Heart right ventricle (tissue), 16 donors: ENCODE measurements at regions not wholly inside any gene's neighbourhood (a gene's known extent, or its start where the extent isn't known, plus 50 kb on each side); places are given as distances from the start of the nearest gene placed in this dataset.

Experiments used
- ATAC-seq, 8 donors: fragments of 200-7000 bp; cut with Tn5 transposase; one replicate each; pipeline ENCODE4 v1.9.1; 2020; ENCODE audit warnings: mild to moderate bottlenecking in 8 of 8, moderate library complexity in 8 of 8, moderate number of reproducible peaks in 1 of 8
- DNase-seq, 2 donors: peaks; one replicate each; pipeline ENCODE4 v3.0.0-alpha.2; 2020
- H3K27ac ChIP-seq, 10 donors: fragments of 200-600 bp; sonication (generic) in 2 of 10; one replicate each; pipeline versions ENCODE4 v1.5.0 to v1.8.0; 2020 to 2022; ENCODE audit warnings: mild to moderate bottlenecking in 3 of 10
- H3K27me3 ChIP-seq, 7 donors: fragments of 200-600 bp; one replicate each; pipeline ENCODE4 v1.8.0; 2021 to 2022; ENCODE audit warnings: mild to moderate bottlenecking in 2 of 7
- H3K36me3 ChIP-seq, 9 donors: fragments of 200-600 bp; sonication (generic) in 1 of 9; one replicate each; pipeline versions ENCODE4 v1.5.0 to v1.8.0; 2020 to 2022; ENCODE audit warnings: mild to moderate bottlenecking in 2 of 9
- H3K4me1 ChIP-seq, 9 donors: fragments of 200-600 bp; sonication (generic) in 1 of 9; one replicate each; pipeline versions ENCODE4 v1.5.0 to v1.8.0; 2020 to 2022; ENCODE audit warnings: mild to moderate bottlenecking in 4 of 9
- H3K4me3 ChIP-seq, 10 donors: fragments of 200-600 bp; sonication (generic) in 2 of 10; one replicate each; pipeline versions ENCODE4 v1.5.0 to v1.8.0; 2020 to 2022; ENCODE audit warnings: mild to moderate bottlenecking in 7 of 10, moderate library complexity in 2 of 10
- H3K9me3 ChIP-seq, 11 donors: fragments of 200-600 bp in 10 of 11; sonication (generic) in 2 of 11; one replicate each; pipeline versions ENCODE4 v1.5.0 to v1.8.0; 2013 to 2022; ENCODE audit warnings: mild to moderate bottlenecking in 2 of 11, control low read depth in 1 of 11, moderate library complexity in 1 of 11
- WGBS, 2 donors: extraction: QIAGEN DNeasy Blood & Tissue Kit; methylation state at CpG; one replicate each; pipeline ENCODE4 v1.1.7; 2013; ENCODE audit warnings: inconsistent platforms in 1 of 2; 5-methylcytosine and 5-hydroxymethylcytosine counted together
- intact Hi-C, 10 donors: fragments of 100-400 bp; cut with DNase I; formaldehyde crosslinking; loops; one replicate each; pipeline versions ENCODE4 v1.11.1 to v1.14.2; 2022
- TF ChIP-seq, protein P1 (sequence below), 9 donors: fragments of 200-600 bp; sonication (generic) in 2 of 9; IDR thresholded peaks; one replicate each; pipeline versions ENCODE4 v1.5.0 to v1.8.0; 2021 to 2022; ENCODE audit warnings: antibody characterized with exemption in 9 of 9, mild to moderate bottlenecking in 5 of 9, moderate library complexity in 1 of 9
- donor health status: Arrhythmogenic right ventricular cardiomyopathy.
- donor health status: ischemic (EF 13 %, LVEDD 7.1; RV severe dilation, severe dysfunction).
- donor health status: healthy with polysubstance abuse.
- donor health status: DM: no; HTN: yes; CAD: no.
- donor health status: DM: no; HTN: no; CAD: no.
- donor health status: ischemic (EF 25% LVEDD 6.9; RV normal size, moderate dysfunction).
- donor health status: ischemic (EF 25% LVEDD 5.7; RV mildly dilated, moderate dysfunction).
- donor health status: healthy.
- donor health status: DM: yes; HTN: yes; CAD: no.
- donor health status: Ischemic cardiomyopathy.
- donor health status: ischemic (EF 35%, LVEDD 5.7; RV mildly dilated, moderate dysfunction).
- donor health status: nonischemic (EF 11% LVEDD 7.7; RV severe dilation, severe dysfunction).
- donor health status: DM: yes; HTN: yes; CAD: no.
- donor health status: PGD.
- donor health status: ischemic (EF 29% LVEDD 5.4; RV normal size, mild dysfunction).
- donor health status: nonischemic (EF 23%, LVEDD 6.1; RV moderate dilation, normal function).

DNA sequence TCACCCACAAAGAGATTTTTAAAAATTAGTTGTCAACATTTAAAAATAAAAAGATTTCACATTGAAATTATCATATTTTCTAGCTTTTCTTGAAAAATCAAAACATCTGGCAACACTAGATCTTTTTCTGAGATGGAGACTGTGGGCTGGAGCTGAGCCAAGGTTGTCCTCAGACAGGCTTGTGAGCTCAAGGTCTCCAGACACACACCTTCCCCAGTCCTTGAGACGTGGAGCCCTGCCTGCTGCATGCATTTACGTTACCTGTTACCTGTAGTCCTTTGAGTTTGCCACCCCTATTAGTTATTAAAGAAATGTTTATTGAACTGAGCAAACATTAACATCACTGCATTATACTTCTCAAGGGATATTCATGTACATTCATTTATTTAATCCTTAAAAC lies 87.5 kb upstream of the TLE1 start:
- intact Hi-C loops = no loop called here
- TF ChIP-seq, protein P1, sequence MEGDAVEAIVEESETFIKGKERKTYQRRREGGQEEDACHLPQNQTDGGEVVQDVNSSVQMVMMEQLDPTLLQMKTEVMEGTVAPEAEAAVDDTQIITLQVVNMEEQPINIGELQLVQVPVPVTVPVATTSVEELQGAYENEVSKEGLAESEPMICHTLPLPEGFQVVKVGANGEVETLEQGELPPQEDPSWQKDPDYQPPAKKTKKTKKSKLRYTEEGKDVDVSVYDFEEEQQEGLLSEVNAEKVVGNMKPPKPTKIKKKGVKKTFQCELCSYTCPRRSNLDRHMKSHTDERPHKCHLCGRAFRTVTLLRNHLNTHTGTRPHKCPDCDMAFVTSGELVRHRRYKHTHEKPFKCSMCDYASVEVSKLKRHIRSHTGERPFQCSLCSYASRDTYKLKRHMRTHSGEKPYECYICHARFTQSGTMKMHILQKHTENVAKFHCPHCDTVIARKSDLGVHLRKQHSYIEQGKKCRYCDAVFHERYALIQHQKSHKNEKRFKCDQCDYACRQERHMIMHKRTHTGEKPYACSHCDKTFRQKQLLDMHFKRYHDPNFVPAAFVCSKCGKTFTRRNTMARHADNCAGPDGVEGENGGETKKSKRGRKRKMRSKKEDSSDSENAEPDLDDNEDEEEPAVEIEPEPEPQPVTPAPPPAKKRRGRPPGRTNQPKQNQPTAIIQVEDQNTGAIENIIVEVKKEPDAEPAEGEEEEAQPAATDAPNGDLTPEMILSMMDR (IDR thresholded peaks at IDR 0.05) = no peak
- H3K9me3 ChIP-seq = no peaks in the 10 kb centered on the region
- no peak for DNase-seq
- no peaks in the 10 kb centered on the region for H3K36me3 ChIP-seq
- no peak overlapping the region for H3K4me3 ChIP-seq
- no peak for ATAC-seq
- H3K27ac ChIP-seq = no peak overlapping the region
- H3K27me3 ChIP-seq = no peaks in the 10 kb centered on the region
- H3K4me1 ChIP-seq = peaks cover 0 to 7% (median 0%) of the 10 kb centered on the region in 9 donors
- 90% methylated on average over 2 of the region's 2 CpGs for WGBS, 2 donors

DNA sequence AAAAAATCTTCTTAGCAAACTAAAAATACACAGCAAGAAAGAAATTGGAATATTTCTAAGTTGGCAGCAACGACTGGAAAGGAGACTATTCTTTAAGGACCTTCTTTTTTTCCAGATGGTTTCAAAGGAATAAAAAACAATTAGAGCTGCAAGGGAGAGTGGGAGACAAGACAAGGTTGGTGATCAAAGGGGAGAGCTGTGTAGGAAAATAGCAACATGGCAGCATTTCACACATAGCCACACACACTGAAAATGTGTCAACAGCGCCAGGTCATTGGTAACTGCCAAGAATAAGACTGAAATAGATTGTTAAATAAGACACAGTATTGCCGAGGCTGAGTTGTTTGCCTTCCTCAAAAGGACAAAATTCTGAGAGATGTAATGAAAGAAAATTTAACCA lies 88.1 kb upstream of the TLE1 start:
- TF ChIP-seq, protein P1 (IDR thresholded peaks at IDR 0.05) = no peak
- DNase-seq (no peak), ATAC-seq (peak in 1 of 8 donors; percentile 55)
- Histone ChIP-seq H3K4me1 (peaks cover 0 to 7% (median 0%) of the 10 kb centered on the region in 9 donors), H3K27ac (no peak overlapping the region), H3K4me3 (no peak overlapping the region), H3K36me3 (no peaks in the 10 kb centered on the region), H3K27me3 (no peaks in the 10 kb centered on the region), H3K9me3 (no peaks in the 10 kb centered on the region)
- intact Hi-C loops = no loop called here
- 47 to 50% methylated on average over 3 of the region's 3 CpGs for WGBS, 2 donors

DNA sequence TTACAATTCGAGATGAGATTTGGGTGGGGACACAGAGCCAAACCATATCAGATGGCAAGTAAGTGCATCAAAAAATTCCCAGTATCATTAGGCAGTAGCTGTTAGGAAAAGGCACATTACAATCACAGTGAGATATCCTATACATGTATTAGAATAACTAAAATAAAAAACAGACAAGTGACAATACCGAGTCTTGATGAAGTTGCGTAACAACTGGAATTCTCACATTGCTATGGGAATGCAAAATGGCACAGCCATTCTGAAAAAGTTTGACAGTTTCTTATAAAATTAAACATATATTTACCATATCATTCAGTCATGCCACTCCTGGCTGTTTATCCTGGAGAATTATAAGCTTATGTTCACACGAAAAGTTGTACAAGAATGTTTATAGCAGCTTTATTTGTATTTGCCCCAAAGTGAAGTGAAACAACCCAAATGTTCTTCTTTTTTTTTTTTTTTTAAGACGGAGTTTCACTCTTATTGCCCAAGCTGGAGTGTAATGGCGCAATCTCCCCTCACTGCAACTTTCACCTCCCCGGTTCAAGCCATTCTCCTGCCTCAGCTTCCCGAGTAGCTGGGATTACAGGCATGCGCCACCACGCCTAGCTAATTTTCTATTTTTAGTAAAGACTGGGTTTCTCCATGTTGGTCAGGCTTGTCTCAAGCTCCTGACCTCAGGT lies 93.1 kb upstream of the TLE1 start:
- WGBS, 2 donors = 89 to 95% methylated on average over 10 of the region's 10 CpGs
- H3K9me3 ChIP-seq = no peaks in the 10 kb centered on the region
- H3K27ac ChIP-seq = no peak overlapping the region
- ATAC-seq (no peak), DNase-seq (no peak)
- H3K4me3 ChIP-seq = no peak overlapping the region
- TF ChIP-seq, protein P1 (IDR thresholded peaks at IDR 0.05) = no peak
- H3K4me1 ChIP-seq = peaks cover 0 to 4% (median 0%) of the 10 kb centered on the region in 9 donors
- no peaks in the 10 kb centered on the region for H3K27me3 ChIP-seq
- intact Hi-C loops = no loop called here
- no peaks in the 10 kb centered on the region for H3K36me3 ChIP-seq

DNA sequence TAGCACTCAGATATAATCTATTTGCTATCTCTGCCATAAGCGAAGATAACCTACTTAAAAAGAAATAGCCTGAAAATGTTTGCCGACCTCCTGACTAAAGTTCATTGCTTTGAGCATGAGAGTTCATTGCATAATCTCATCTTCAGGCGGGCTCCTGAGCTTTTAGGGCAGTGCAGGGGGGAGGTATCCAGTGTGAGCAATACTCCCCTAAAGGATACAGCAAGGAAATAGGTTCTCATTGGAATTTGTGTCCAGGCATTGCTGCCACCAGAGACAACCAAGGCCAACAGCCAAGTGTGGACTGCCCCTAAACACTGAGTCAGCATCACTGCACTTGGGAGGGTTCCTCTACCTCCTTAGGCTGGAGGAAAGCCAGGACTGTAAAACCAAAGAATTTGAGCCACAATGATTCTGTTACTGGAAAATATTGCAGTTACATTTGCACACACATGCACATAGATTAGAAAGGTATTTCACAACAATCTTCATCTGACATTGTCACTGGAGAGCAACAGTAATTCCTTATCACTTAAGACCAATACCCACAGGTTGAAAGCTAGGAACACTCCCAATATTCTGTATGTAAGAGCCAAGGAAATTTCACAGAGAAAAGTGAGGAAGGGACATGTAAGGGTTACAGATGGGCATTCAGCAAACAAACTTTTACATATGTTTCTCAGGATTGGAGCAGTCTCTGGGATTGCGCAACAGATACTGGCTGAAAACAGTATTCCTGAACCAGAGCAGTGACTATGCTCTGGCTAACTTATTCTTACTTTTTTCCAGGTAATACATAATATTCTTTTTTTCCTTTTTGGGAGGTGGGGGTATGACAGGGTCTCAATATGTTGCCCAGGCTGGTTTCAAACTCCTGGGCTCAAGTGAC lies 98.6 kb upstream of the TLE1 start:
- intact Hi-C loops = no loop called here
- Histone ChIP-seq H3K27me3 (no peaks in the 10 kb centered on the region), H3K36me3 (no peaks in the 10 kb centered on the region), H3K27ac (no peak overlapping the region), H3K4me1 (peaks cover 0 to 28% (median 0%) of the 10 kb centered on the region in 9 donors), H3K9me3 (no peaks in the 10 kb centered on the region), H3K4me3 (no peak overlapping the region)
- no peak for DNase-seq
- TF ChIP-seq, protein P1 (IDR thresholded peaks at IDR 0.05) = no peak
- 79 to 86% methylated on average over 4 of the region's 4 CpGs for WGBS, 2 donors
- ATAC-seq = peak in 7 of 8 donors; percentile 24 to 77 (median 37)
